HEK293T (cell line): ENCODE measurements at regions not wholly inside any gene's neighbourhood (a gene's known extent, or its start where the extent isn't known, plus 50 kb on each side); places are given as distances from the start of the nearest gene placed in this dataset.

ENCODE experiments used
- CTCF ChIA-PET: fragments of 350-600 bp; formaldehyde crosslinking; extraction: SDS; loops from one replicate; lab custom pipeline; 2021; ENCODE audit warnings: antibody characterized with exemption, inconsistent platforms; lab: Yijun Ruan, JAX
- POLR2A ChIA-PET: fragments of 350-600 bp; formaldehyde crosslinking; extraction: SDS; loops from one replicate; lab custom pipeline; 2020; ENCODE audit warnings: antibody characterized with exemption, inconsistent platforms; lab: Yijun Ruan, JAX
- DNase-seq: peaks from one replicate; pipeline ENCODE4 v3.0.0; 2012; ENCODE audit warnings: mixed read lengths; ENCODE audit errors: extremely low spot score
- ARNT ChIP-seq: fragments of 450-650 bp; IDR thresholded peaks from 2 replicates; pipeline ENCODE4 v1.6.1; 2017; ENCODE audit warnings: mild to moderate bottlenecking
- BHLHE40 ChIP-seq: fragments of 450-650 bp; IDR thresholded peaks from 2 replicates; pipeline ENCODE4 v1.6.1; 2016; ENCODE audit warnings: mild to moderate bottlenecking, moderate library complexity, borderline replicate concordance
- CTBP1 ChIP-seq: fragments of 450-650 bp; IDR thresholded peaks from 2 replicates; pipeline ENCODE4 v1.6.1; 2016; ENCODE audit warnings: borderline replicate concordance
- ELF4 ChIP-seq: fragments of 450-650 bp; IDR thresholded peaks from 2 replicates; pipeline ENCODE4 v1.6.1; 2017; ENCODE audit warnings: antibody characterized with exemption
- FOXA1 ChIP-seq: fragments of 450-650 bp; IDR thresholded peaks from 2 replicates; pipeline ENCODE4 v1.6.1; 2016; ENCODE audit warnings: mild to moderate bottlenecking
- FOXK2 ChIP-seq: fragments of 450-650 bp; IDR thresholded peaks from 2 replicates; pipeline ENCODE4 v1.6.1; 2016; ENCODE audit warnings: mild to moderate bottlenecking
- FOXM1 ChIP-seq: fragments of 450-650 bp; IDR thresholded peaks from 2 replicates; pipeline ENCODE4 v1.6.1; 2017; ENCODE audit warnings: mild to moderate bottlenecking, borderline replicate concordance
- HDGF ChIP-seq: fragments of 450-650 bp; IDR thresholded peaks from 2 replicates; pipeline ENCODE4 v1.6.1; 2017; ENCODE audit warnings: antibody characterized with exemption, borderline replicate concordance
- L3MBTL2 ChIP-seq: fragments of 450-650 bp; conservative IDR thresholded peaks from 2 replicates; pipeline ENCODE4 v1.6.1; 2016; ENCODE audit warnings: mild to moderate bottlenecking
- LEF1 ChIP-seq: fragments of 450-650 bp; IDR thresholded peaks from 2 replicates; pipeline ENCODE4 v1.6.1; 2017; ENCODE audit warnings: mild to moderate bottlenecking, borderline replicate concordance
- NFRKB ChIP-seq: fragments of 450-650 bp; IDR thresholded peaks from 2 replicates; pipeline ENCODE4 v1.6.1; 2016; ENCODE audit warnings: mild to moderate bottlenecking, moderate library complexity
- SP1 ChIP-seq: fragments of 450-650 bp; IDR thresholded peaks from 2 replicates; pipeline ENCODE4 v1.6.1; 2017
- SUZ12 ChIP-seq: fragments of 450-650 bp; IDR thresholded peaks from 2 replicates; pipeline ENCODE4 v1.6.1; 2016; ENCODE audit warnings: mild to moderate bottlenecking
- TARDBP ChIP-seq: fragments of 450-650 bp; IDR thresholded peaks from 2 replicates; pipeline ENCODE4 v1.6.1; 2016
- ZNF384 ChIP-seq: fragments of 450-650 bp; IDR thresholded peaks from 2 replicates; pipeline ENCODE4 v1.6.1; 2016
- TF ChIP-seq, protein P1 (sequence below): fragments of 450-650 bp; IDR thresholded peaks from 2 replicates; pipeline ENCODE4 v1.6.1; 2016

DNA sequence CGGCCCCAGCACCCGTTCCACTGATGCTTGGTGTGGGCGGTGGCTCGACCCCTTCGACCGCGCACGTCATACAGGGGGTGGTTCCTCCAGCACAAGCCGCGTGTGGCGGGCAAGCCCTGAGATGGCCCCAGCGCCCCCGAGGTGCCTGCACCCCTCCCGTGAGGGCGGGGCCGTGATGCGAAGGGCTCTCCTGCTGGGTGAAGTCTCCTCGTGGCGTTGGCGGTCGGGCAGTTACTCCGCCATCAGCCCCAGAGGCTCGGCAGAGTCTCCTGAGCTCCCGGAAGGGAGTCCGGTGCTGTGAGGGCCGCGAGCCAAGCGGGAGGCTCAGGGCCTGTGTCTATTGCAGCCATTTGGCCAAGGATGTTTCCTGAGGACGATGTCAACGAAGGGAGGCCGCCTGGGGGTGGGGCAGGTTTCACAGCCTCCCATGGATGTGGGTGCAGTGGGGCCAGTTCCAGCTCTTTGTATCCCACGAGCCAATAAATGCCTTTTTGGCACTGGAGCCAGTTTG is 78.1 kb upstream of the GALNT9 start:
- DNase-seq, result no peak
- POLR2A ChIA-PET, result no interaction called here
- no peak for TF ChIP-seq FOXA1
- TF ChIP-seq L3MBTL2, result no peak
- no peak for TF ChIP-seq LEF1
- TF ChIP-seq ZNF384, result no peak
- TF ChIP-seq HDGF, result no peak
- TF ChIP-seq, protein P1, sequence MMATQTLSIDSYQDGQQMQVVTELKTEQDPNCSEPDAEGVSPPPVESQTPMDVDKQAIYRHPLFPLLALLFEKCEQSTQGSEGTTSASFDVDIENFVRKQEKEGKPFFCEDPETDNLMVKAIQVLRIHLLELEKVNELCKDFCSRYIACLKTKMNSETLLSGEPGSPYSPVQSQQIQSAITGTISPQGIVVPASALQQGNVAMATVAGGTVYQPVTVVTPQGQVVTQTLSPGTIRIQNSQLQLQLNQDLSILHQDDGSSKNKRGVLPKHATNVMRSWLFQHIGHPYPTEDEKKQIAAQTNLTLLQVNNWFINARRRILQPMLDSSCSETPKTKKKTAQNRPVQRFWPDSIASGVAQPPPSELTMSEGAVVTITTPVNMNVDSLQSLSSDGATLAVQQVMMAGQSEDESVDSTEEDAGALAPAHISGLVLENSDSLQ, result no peak
- no peak for TF ChIP-seq FOXK2
- TF ChIP-seq NFRKB, result no peak
- no peak for TF ChIP-seq CTBP1
- CTCF ChIA-PET, result no interaction called here

DNA sequence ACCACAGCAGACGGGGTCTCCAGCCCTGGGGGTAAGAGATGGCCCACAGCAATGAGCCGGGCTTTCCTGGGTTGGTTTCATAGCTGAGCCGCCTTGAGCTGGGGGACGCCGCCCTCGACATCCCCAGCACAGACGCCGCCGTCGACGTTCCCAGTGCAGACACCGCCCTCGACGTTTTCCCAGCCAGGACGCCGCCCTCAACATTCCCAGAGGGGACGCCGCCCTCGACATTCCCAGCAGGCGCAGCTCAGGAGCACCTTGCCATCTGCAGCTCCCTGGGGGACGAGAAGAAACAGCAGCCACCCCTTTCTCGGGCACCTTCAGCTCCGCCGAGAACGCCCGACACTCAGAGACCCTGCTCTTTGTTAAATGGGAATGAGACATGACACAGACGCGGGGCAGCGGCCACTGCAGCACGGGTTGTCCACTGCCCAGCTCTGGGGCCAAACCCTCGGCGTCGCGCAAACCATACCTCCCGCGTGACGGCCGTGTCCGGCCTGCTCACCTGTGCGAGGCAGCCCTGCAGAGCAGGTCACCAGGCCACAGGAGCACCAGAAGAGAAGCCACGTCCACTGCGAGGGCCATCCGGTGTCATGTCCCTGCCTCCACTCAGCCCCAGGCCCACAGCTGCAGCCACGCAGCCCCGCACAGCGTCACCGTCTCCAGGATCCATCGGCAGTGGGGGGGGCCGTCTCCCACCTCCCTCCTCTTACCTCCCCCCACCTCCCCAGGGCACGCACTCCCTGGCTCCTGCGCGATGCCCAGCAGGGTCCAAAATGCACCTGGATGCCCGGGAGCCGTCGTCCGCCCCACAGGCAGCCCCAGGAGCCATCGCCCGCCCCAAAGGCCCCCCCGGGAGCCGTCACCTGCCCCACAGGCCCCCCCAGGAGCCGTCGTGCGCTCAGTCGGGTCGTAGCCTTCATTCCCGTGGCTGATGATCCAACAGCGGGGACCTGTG is 77.4 kb upstream of the GALNT9 start:
- DNase-seq, result no peak
- POLR2A ChIA-PET, result no interaction called here
- TF ChIP-seq L3MBTL2, result no peak
- TF ChIP-seq HDGF, result no peak
- no peak for TF ChIP-seq TARDBP
- TF ChIP-seq NFRKB, result no peak
- CTCF ChIA-PET, result no interaction called here

DNA sequence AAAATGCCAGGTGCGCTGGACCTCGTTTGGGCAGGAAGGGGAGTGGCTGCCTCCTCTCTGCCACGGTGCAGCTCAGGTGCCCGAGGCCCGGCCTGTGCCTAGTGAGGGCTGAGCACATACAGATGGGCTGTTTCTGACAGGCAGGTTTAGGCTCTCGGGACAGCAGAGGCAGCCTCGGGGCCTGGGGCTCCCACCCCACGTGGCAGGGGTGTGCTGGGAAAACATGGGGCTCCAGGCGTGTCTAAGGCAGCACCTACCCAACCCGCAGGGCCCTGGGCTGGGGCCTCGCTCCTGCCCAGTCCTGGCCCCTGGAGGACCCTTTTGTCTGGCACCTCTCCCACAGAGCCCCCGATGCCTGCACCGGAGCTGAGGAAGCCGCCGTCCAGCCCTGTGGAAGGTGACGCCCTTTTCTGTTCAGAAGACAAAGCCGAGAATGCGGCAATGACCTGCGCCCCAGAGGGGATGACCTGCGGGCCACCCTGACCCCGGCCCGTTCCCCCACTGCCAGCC is 76.4 kb upstream of the GALNT9 start:
- no peak for TF ChIP-seq LEF1
- TF ChIP-seq ARNT, result no peak
- TF ChIP-seq TARDBP, result no peak
- no peak for TF ChIP-seq SUZ12
- no peak for TF ChIP-seq NFRKB
- TF ChIP-seq FOXA1, result no peak
- no peak for TF ChIP-seq FOXK2
- no peak for TF ChIP-seq L3MBTL2
- no peak for TF ChIP-seq SP1
- TF ChIP-seq HDGF, result no peak
- TF ChIP-seq, protein P1, result no peak
- TF ChIP-seq FOXM1, result no peak
- no peak for TF ChIP-seq ZNF384
- TF ChIP-seq BHLHE40, result no peak
- POLR2A ChIA-PET, result no interaction called here
- no peak for DNase-seq
- CTCF ChIA-PET, result no interaction called here

DNA sequence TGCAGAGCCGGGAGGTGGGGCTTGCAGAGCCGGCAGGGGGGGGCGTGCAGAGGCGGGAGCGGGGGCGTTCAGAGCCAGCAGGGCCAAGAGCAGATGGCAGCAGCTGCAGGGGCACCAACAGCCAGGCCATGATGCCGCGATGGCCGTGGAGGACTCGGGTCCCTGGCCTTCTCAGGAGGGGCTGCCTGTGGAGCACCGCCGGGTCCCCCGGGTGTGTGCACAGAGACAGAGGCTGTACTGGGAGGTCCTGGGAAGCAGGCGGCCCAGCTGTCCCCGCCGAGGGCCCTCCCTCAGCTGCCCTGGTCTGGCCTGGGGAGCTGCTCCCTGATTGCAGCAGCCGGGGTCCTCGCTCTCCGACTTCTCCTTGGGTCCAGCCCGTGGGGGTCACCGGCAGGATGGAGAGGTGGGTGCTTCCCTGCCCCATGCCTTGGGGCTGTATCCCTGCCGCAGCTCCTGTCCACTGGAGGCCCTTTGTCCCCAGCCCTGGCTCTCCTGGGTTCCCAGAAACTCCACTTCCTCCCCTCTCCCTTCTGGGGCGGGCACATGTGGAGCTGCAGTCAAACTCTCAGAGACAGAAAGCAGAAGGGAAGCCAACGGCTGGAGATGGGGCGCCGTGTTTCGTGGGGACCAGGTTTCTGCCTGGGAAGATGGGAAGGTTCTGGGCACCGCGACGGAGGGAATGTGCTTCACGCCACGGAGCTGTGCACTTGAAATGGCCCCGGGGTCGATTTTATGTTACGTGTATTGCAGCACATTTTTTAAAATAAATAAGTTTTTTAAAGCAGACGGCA is 75.8 kb upstream of the GALNT9 start:
- no peak for DNase-seq
- POLR2A ChIA-PET, result no interaction called here
- CTCF ChIA-PET, result no interaction called here
- no peak for TF ChIP-seq SP1
- TF ChIP-seq HDGF, result no peak
- TF ChIP-seq ELF4, result no peak
- TF ChIP-seq, protein P1, result no peak
- no peak for TF ChIP-seq BHLHE40
- TF ChIP-seq LEF1, result no peak

DNA sequence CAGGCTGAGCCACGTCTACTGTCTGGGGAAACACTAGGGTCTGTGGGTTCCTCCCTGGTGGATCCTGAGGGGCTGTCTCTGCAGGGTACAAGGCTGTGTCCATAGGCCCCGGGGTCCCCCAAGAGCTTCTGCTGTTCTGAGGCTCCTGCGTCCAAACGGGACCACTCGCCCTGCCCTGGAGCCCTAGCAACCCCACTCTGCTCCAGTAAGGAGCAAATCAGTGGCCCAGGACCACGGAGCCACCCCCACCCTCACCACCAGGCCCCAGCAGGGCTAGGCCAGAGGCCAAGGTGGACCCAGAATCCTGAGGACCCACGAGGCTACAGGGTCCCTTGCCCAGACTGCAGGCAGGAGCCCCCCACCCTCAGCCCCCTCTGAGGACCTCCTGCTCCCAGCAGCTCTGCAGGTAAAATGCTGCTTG is 75.1 kb upstream of the GALNT9 start:
- ChIA-PET POLR2A (no interaction called here), CTCF (no interaction called here)
- TF ChIP-seq LEF1 (no peak), NFRKB (no peak), SUZ12 (no peak), CTBP1 (no peak), TARDBP (no peak)
- DNase-seq, result no peak
